ENCODE measurements at regions not wholly inside any gene's neighbourhood (a gene's known extent, or its start where the extent isn't known, plus 50 kb on each side); places are given as distances from the start of the nearest gene placed in this dataset.

DNA sequence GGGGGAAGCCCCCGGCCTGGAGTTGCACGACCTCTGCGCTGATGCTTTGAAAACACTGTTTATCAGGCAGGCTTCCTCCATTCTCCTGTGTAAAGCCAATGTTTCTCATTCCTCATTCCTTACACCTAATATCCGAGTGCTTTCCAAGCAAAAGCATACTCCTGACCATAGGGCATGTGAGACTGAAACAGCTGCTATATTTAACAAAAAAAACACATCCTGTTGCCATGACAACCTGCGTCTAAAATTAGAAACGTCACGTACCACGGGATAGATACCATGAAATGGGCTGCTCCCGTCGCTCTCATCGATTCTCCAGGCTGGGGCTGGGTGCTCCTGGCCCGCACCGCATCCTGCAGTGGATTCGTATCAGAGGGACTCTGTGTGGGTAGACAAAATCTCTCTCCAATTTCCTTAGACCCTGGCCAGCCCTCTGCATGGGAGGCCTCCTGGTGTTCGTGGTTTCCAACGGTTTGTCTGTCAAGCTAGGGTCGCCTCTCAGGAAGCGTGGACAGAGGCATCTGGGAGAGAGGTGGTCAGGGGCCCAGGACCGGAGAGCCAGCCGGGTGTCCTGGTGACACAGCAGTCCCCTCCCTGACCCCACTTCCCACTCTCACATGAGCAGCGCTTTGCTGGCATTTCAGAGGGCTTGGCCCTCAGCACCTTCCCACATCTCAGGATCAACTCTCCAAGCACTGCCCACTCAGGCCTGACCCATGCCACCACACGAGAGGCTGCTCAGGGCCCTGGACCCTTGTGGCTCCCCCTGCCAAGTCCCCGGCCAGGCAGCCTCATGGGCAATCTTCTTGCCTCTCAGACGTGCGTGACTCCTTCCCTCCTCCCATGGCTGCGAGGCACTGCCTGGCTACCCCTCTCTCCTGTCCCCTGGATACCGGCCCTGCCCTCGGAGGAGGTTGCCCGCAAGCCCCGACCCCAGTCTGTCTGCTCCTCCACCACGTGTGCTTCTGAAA, 268.1 kb downstream of the NDUFA10 start:
- no peak for DNase-seq

DNA sequence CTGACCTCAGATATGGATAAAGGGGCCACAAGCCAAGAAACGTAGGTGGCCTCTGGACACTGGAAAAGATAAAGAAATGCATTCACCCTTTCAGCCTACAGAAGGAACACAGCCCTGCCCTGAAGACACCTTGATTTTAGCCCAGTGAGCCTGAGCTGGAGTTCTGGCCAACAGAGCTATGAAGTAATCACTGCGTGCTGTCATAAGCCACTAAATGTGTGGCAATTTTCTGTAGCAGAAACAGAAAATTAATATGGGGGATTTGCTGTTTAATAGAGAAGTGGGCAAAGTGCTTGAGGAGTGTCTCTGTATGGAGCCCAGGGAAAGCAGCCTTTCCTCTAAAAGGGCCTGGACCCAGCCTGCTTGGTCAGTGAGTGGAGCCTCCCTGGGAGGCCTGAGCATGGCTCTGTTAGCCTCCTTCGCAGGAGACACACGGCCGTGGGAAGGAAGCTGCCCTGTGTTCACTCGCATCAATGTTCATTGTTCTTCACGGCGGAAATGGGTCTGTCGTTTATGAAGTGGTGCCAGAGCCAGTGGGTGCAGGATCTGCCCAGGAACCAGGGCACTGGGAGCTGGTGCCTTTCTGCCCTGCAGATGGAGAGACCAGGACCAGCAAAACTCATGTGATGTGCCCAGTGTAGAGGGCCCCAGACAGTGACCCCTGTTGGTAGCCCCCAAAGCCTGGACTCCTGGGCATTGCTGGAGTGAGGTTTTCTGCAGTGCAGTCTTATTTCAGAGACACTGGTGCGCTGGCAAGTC, 268.9 kb downstream of the NDUFA10 start:
- no peak for DNase-seq

DNA sequence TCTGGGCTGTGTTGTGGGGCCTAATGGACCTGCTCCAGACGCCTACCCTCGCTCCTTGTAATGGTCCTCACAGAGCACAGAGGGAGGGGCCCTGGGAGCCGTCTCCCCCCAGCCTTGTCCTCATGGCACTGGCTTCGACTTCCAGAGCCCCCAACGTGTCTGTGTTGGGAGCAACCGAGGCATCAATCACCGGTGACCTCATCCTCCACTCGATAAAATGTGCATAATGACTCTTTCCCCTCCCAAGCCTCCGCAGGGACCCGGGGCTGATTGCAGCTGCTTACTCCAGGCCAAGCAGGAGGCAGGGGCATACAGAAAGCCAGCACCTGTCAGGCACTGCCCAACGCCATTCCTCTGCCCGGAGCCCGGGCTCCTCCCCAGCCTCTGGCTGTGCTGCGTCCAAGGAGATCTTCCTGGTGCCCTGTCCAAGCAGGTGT, 271.7 kb downstream of the NDUFA10 start:
- no peak for DNase-seq

DNA sequence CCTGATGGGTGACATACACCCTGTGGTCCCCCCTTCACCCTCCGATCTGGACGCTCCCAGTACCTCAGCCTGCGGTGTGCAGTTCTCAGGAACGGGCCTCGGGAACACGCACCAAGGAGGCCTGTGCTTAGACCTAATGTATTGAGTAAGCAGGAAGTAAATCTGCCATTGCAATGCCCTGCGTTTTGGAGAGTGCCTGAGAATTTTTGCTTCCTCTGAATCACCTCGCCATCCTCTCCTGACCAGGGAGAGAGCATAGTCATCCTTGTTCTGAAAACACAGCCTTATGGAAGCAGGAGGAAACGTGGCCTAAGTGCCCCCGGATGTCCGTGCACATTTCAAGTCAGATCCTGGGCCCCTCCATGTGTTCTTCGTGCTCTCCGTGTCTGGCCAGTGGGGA, 272.2 kb downstream of the NDUFA10 start:
- DNase-seq, result no peak

DNA sequence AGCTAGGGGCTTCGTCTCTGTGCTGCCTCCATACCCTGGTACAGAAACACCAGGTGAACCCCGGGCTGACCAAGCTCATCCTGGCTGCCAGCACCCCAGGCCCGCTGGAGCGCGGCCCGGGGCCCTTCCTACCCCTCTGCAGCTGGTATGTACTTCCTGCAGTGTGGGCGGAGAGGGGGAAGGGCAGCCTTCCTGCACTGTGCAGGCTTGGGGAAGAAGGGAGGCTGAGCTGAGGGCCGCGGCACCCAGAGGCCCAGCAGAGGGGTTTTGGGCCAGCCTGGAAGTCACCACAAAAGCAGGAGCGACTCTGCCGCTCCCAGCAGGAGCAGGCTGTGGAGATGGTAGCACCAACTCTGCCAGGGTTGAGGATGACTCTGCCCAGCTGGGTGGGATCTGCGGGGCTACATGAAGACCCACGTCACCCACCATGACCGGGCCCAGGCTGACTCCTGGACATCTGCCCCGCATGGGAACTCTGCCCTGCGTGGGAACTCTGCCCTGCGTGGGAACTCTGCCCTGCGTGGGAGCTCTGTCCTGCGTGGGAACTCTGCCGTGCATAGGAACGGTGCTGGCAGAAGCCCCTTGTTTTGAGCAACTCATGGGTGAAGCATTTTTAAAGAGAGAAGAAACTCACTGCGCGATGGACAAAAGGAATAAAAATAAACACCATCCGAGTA, 273.3 kb downstream of the NDUFA10 start:
- no peak for DNase-seq

DNA sequence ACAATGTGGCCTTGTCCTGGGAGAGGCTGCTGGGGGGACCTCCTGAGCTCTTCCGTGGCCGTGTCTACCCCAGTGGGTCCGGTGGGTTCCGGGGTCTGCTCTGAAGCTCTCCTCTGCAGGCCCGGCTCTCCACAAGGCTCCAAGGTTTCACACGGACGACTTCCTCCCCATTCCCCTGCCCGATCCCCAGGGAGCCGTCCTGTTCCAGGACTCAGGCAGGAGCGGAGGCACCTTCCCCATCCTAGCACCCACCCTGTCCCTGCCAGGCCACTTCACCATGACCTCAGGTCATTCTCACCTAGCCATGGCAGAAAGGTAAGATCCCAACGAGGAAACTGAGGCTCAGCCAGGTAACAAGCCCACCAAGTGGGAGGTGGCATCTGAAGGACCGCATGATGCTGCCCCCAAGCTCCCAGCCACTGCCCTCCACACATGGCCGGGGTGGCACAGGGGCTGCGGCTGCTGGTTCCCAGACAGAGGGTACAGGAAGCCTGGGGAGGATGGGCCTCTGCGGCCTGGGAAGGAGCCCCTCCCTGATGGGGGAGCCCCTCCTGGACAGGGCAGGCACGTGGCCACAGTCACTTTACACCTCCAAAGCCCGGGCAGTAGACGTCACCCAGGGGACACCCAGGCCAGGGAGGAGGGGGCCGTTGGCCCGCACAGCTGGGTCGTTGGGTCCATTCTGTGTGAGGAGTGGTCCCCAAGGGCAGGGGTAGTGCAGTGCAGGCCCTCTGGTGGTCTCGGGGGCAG, 274.0 kb downstream of the NDUFA10 start:
- no peak for DNase-seq

DNA sequence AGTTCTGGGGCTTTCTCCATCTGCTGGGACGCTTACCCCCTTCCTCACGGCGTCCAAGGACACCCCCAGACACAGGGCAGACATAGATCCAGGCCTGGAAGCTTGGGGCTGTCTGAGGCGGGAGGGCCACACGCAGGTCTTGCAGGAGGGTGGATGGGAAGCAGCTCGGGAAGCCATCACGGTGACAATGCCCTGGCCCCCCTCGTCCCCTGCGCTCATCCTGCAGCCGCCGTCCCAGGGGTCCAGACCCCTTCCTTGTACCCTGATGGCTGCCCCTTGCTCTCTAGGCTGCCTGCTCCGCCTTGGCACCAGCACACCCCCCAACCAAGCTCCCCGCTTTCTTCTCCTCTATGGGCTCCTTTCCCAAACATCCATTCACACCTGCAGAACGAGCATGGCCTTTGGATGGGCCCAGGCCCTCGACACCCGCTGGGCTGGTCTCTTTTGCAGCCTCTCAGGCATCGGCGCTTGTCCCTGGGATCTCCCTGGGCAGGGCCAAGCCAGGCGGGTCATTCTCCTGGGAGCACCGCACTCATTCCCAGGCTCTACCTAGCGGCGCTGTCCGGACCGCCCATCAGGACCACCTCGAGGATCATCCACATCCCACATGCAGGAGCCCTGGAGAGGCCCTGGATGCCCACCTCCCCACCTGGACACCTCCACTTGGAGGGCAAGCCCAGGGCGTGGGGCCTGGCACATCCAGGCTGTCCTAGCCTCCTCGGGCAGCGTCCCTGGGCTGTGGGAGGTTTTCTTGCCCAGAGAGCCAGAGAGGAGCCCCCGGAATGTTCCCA, 274.9 kb downstream of the NDUFA10 start:
- no peak for DNase-seq

DNA sequence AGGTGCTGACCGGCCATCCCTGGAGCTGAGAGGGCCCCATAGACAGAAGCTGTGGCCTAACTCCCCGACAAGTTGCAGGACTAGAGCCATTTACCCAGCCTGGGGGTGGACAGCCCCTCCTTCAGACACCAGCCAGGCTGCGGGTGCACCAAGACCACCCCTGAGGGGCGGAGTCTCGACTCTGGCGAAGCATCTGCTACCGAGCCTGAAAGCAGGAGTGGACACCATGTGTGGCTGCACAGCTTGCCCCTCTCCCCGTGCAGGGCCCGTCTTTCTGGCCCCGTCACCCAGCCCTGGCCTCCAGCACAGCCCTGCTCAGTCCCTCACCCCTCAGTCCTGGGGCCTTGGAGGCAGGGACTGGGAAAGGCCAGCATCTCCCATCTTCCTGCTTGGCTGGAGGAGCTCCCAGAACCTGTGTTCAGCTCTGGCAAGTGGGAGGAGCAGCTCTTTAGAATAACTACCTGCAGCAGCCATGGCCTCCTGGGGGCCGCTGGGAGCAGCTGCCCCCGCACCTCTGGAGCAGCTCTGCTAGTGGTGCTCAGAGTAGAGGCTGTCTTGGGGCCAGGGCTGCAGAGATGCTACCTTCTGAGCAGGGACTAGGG, 275.8 kb downstream of the NDUFA10 start:
- DNase-seq, result no peak

DNA sequence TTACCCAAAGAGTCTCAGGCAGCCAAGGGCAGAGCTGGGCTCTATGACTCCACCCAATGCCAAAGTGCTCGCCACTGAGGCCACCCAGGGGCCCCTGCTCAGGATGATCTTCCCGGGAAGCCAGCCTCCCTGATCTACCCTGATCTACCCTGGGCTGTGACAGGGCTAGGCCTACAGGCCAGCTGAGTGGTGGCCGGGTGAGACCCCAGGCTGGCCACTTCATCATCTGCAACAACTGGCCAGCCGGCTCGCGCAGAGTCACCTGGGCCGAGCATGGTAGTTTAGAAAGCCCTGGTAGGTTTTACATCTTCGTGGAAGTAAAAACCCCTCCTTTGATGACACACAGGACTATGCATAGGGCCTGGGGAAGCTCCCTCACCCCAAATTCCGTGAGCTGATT, 276.3 kb downstream of the NDUFA10 start:
- DNase-seq, result no peak

DNA sequence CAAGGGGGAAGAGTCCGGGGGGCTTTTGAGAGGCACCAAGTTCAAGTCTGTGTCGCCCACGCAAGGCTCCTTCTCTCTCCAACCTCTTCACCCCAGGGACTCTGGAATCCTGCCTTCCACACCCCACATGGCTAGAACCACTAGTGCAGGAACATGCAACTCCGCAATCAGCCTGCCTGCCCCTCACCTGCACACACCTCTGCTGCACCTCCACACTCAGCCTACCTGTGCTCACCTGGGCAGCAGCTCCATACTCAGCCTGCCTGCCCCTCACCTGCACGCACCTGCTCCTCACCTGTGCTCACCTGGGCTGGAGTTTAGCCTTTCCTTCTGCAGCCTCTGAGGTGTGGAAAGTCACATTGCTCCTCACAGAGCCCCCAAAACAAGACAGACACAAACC, 277.4 kb downstream of the NDUFA10 start:
- no peak for DNase-seq

DNA sequence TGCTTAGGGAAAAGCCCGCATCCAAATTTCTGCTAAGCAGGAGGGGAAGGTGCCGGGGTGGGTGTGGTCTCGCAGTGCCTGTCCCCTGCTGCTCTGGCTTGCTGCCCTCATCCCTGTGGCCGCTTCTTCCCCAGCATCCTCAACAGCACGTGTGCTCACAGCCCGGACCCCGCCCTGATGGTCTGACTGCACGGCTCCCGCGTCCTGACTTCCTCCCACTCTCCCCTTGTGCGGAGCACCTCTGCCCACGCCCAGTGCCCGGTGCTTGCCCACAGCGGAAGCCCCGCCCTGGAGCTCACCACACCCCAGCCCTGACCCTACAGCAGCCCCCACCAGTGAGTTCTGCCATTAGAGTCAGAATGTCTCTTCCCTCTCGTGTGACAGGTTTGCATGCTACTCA, 277.9 kb downstream of the NDUFA10 start:
- no peak for DNase-seq

DNA sequence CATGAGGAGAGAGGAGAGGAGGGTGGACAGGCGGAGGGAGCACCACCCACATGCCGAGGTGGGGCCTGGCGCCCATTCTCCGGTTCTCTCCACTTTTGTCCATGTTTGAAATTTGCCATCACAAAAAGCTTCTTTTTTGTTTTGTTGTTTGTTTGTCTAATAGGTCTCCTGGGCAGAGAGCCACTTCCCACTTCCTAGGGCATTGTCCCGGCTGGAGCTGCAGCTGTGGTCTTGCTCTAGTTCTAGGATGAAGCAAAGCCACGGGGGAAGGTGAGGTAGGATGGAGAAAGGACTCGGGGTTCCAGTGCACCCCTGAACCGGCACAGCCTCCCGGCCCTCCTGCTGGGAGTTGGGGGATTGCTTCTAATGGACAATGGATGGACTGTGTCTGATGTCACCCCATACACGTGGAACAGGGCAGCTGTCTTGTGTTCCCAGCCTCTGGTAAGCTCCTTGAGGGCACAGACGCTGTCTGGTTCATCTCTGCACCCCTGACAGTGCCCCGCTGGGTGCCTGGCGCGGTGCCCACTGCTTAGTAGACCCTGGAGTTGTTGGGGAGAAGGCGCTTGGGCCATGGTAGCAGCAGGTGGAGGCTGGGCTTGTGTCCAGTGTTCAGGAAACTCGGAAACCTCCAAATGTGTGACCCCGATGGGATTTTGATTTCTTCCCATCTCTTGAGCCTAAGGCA, 278.4 kb downstream of the NDUFA10 start:
- no peak for DNase-seq

DNA sequence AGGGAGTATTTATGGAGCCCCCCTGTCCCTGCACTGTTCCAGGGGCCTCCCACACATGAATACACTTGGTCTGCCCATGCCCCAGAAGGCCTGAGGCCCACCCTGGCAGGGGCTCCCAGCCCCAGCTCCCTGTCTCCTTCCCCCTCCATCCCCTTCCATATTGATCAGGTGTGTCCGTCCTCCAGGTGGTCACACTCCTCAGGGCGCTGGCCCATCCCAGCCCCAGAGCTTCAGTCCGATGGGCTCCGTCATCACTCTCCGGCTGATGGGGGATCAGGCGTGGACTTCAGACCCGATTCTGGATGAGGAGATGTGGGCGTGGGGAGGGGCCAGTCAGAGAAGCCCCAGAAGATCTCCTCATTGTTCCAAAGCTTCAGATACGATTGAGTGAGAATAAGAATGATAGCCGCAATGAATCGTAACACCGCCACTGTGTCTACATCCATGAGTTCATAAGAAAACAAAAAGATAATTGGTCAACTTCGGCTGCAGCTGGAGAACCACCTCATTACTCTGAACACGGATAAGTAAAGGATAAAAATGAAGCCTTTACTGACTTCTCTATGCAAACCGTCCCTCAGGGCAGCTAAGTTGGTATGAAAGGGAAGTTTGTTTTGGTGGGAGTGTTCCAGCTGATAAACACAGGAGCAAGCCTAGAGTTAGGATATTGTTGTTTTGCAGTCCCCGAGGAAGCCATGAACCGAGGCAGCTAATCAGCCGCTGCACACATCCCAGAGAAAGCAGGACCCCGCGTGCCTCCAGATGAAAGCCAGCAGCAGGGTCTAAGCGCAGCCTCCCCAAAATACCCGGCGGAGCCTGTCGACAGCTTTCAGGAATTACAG, 279.5 kb downstream of the NDUFA10 start:
- no peak for DNase-seq

DNA sequence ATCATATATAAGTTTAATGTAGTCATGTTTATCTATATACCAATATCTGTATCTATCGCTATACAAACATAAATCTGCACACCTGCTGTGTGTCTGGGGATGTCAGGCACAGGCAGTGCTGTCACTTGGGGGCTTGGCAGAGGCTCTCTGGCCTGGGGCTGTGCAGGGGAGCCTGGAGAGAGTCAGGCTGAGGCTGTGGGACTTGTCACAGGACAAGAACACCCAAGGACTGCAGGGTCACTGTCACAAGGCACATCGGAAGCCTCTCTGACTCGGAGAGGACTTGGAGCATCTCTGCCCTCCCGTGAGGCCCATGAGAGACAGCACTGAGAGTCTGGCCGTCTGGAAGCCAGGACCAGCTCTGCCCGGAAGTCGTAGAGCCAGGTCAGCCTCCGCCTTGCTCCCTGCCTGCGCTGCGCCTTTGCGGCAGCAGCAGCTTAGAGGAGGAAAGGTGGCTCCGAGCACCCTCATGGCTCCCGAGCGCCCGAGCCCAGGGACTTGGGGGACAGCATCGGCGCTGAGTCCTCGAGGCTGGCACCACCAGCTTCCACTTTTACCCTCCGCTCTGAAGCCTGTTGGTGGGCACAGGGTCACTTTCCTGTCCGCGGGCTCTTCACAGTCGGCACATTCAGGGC, 280.3 kb downstream of the NDUFA10 start:
- no peak for DNase-seq

DNA sequence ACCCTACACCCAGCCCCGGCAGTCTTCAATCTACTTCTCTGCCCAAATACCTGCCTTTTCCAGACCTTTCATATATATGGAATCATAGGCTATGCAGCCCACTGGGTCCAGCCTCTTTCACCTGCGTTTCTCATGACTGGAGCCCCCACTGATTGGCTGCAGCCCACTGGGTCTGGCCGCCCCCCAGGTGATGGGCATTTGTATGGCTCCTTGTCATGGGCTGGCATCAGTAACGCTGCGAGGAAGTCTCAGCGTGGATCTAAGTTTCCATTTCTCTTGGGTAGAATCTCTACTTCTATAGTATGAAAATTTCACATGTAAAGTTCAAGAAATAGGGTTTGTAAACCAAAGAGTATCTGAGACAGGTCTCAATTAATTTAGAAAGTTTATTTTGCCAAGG, 281.9 kb downstream of the NDUFA10 start:
- no peak for DNase-seq

DNA sequence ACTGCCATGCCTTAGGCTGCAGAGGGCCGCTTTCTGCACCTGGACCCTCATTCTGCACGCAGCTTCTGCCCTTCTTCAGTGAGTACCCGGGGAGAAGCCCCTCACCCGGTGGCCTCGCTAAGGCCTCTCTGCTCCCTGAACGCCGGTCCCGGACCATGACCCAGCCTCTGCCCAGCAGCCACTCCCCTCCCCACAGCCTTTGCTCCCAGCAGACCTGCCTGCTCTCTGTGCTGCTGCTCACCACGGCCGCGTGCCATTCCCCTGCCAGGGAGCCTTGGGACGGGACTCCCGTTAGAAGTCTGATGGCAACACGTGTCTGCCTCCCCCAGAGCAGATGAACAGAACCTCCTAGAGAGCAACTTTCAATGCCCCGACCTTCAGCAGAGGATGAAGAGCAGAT, 282.8 kb downstream of the NDUFA10 start:
- DNase-seq, result no peak

DNA sequence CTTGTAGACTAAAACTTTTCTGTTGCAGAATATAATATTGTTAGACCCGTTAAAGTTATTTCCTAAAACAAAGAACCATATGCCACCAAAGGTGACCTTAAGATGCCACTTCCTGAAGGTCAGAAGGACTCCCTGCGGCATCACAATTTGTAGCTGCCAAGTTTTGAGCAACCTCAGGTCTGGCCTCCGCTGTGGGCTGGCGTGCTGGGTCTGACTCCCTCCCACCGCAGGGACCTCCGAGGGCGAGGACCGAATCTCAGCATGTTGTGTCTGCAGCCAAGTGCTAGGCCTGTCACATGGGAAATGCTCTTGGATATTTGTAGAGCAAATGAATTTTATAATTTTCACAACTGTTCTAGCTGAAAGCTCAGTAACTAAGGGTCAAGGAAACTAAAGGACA, 285.9 kb downstream of the NDUFA10 start:
- DNase-seq, result no peak

DNA sequence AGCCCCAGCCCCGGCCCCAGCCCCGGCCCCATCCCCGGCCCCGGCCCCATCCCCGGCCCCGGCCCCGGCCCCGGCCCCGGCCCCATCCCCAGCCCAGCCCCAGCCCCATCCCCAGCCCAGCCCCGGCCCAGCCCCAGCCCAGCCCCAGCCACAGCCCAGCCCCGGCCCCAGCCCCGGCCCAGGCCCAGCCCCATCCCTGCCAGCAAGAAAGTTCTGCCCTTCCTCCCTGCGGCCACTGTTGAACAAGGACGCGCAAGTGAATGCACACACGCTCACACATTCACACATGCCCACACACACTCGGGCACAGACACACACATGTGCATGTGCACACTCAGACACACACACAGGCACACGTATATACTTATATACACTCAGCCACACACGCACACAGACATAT, 287.0 kb downstream of the NDUFA10 start:
- DNase-seq, result no peak

DNA sequence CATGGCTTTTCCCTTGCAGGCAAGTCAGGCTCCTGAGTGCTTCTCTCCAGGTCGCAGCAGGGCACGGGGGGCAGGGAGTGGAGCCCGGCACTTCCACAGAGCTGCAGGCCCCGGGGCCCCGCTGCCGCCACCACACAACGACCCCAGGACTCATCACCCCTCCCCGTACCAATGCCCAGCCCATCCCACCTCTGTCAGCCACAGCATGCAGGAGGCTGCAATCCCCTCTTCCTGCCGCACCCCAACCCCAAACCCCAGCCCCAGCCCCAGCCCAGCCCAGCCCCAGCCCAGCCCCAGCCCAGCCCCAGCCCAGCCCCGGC, 288.0 kb downstream of the NDUFA10 start:
- DNase-seq, result no peak

Measured in GOT3 (cell line).